ENCODE measurements at regions not wholly inside any gene's neighbourhood (a gene's known extent, or its start where the extent isn't known, plus 50 kb on each side); places are given as distances from the start of the nearest gene placed in this dataset.
"Not testable (repeated sequence)": the region's sequence is repeated elsewhere in the genome, so short reads cannot be mapped to it uniquely, and the experiment has no call there.

DNA sequence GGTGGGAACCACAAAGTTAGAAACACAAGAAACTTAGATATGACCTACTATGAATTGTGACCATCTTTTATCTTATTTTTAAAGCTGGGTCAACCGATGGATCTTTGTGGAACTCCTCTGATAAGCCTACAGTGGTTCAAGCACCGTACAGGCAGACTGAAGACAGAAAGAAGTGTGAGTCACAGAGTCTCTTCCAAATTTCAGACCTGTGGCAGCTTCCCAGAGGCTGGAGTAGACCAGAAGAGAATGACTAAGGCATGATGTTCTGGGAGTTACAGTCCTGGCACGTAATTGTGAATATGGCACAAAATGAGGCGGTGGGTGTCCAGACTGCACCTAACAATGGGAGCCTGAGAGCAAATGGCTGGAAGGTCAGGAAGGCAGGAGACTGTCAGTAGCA, 70.0 kb downstream of the LMO4 start:
- no peaks in the 10 kb centered on the region for H3K27me3 ChIP-seq (ENCODE audit: control insufficient read depth in 5 of 5, insufficient read depth in 4 of 5, low read length in 5 of 5)
- no peaks in the 10 kb centered on the region for H3K9me3 ChIP-seq (ENCODE audit: control insufficient read depth in 5 of 5, low read length in 5 of 5)
- H3K9ac ChIP-seq (ENCODE audit: low read length in 5 of 5): no peak overlapping the region
- peaks cover 0 to 19% (median 13%) of the 10 kb centered on the region in 5 donors for H3K4me1 ChIP-seq (ENCODE audit: control insufficient read depth in 5 of 5, insufficient read depth in 5 of 5, low read length in 5 of 5)
- H3K4me3 ChIP-seq (ENCODE audit: low read depth in 1 of 5, low read length in 5 of 5): no peak overlapping the region
- H3K36me3 ChIP-seq (ENCODE audit: control insufficient read depth in 5 of 5, insufficient read depth in 5 of 5, low read length in 5 of 5): no peaks in the 10 kb centered on the region
- H3K27ac ChIP-seq (ENCODE audit: low read depth, low read length): no peak overlapping the region

DNA sequence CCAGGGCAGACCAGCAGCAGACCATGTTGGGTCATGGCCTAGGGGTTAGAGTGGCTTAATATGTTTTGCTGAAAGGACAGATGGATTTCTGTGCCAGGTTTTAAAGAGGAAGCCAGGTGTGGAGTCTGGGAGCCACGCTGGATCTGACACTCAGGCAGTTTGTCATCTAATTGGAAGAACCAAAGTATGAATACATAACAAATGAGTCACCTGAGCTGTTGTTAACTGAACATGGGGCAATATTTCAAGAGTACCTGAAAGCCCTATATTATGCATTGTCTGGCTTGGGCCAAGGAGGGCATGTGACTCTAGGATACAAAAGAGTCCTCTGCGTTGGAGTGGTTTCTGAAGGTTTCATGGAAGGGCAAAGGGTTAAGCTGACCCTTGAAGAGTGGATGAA, 70.6 kb downstream of the LMO4 start:
- Histone ChIP-seq H3K9ac (ENCODE audit: low read length in 5 of 5) (no peak overlapping the region), H3K27me3 (ENCODE audit: control insufficient read depth in 5 of 5, insufficient read depth in 4 of 5, low read length in 5 of 5) (no peaks in the 10 kb centered on the region), H3K9me3 (ENCODE audit: control insufficient read depth in 5 of 5, low read length in 5 of 5) (no peaks in the 10 kb centered on the region), H3K27ac (ENCODE audit: low read depth, low read length) (no peak overlapping the region), H3K4me3 (ENCODE audit: low read depth in 1 of 5, low read length in 5 of 5) (no peak overlapping the region), H3K4me1 (ENCODE audit: control insufficient read depth in 5 of 5, insufficient read depth in 5 of 5, low read length in 5 of 5) (peaks cover 0 to 21% (median 14%) of the 10 kb centered on the region in 5 donors), H3K36me3 (ENCODE audit: control insufficient read depth in 5 of 5, insufficient read depth in 5 of 5, low read length in 5 of 5) (no peaks in the 10 kb centered on the region)

DNA sequence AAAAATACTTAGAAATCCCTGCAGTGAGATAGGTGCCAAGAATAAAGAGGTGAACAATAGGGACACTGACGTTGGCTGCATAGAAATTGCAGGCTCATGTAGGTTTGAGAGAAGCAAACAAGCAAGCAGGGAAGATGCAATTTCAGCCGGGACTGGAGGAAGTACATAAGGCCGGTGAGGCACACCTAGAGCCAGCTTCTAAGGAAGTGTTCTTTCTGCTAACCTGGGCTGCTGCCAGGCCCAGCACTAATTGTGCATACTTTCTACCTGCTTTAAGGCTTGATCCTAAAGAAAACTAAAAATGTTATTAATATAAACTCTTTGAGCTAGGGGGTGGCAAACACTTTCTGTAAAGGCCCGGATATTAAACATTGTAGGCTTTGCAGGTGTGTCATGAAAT, 71.0 kb downstream of the LMO4 start:
- Histone ChIP-seq H3K27ac (ENCODE audit: low read depth, low read length) (no peak overlapping the region), H3K36me3 (ENCODE audit: control insufficient read depth in 5 of 5, insufficient read depth in 5 of 5, low read length in 5 of 5) (no peaks in the 10 kb centered on the region), H3K4me1 (ENCODE audit: control insufficient read depth in 5 of 5, insufficient read depth in 5 of 5, low read length in 5 of 5) (peaks cover 0 to 21% (median 14%) of the 10 kb centered on the region in 5 donors), H3K27me3 (ENCODE audit: control insufficient read depth in 5 of 5, insufficient read depth in 4 of 5, low read length in 5 of 5) (no peaks in the 10 kb centered on the region), H3K4me3 (ENCODE audit: low read depth in 1 of 5, low read length in 5 of 5) (no peak overlapping the region), H3K9me3 (ENCODE audit: control insufficient read depth in 5 of 5, low read length in 5 of 5) (no peaks in the 10 kb centered on the region), H3K9ac (ENCODE audit: low read length in 5 of 5) (no peak overlapping the region)

DNA sequence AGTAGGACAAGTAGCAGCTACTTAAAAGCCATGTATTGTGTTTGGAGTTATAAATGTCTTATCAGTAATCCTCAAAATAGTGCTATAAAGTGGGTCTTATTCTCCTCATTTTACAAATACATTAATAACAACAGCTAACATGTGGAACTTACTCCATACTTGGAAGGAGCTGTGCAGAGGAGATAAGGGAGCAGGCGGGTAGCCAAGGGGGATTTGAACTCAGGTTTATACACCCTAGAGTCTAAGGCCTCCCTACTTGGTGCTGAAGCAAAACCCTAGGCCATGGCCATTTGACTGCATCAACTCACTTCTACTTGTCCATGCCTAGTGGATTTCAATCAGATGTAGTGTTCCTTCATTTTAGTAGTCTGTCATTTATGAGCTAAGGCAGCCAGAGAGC, 72.1 kb downstream of the LMO4 start:
- H3K9me3 ChIP-seq (ENCODE audit: control insufficient read depth in 5 of 5, low read length in 5 of 5): no peaks in the 10 kb centered on the region
- no peak overlapping the region for H3K27ac ChIP-seq (ENCODE audit: low read depth, low read length)
- peaks cover 0 to 21% (median 14%) of the 10 kb centered on the region in 5 donors for H3K4me1 ChIP-seq (ENCODE audit: control insufficient read depth in 5 of 5, insufficient read depth in 5 of 5, low read length in 5 of 5)
- H3K9ac ChIP-seq (ENCODE audit: low read length in 5 of 5): no peak overlapping the region
- no peak overlapping the region for H3K4me3 ChIP-seq (ENCODE audit: low read depth in 1 of 5, low read length in 5 of 5)
- H3K27me3 ChIP-seq (ENCODE audit: control insufficient read depth in 5 of 5, insufficient read depth in 4 of 5, low read length in 5 of 5): no peaks in the 10 kb centered on the region
- no peaks in the 10 kb centered on the region for H3K36me3 ChIP-seq (ENCODE audit: control insufficient read depth in 5 of 5, insufficient read depth in 5 of 5, low read length in 5 of 5)

DNA sequence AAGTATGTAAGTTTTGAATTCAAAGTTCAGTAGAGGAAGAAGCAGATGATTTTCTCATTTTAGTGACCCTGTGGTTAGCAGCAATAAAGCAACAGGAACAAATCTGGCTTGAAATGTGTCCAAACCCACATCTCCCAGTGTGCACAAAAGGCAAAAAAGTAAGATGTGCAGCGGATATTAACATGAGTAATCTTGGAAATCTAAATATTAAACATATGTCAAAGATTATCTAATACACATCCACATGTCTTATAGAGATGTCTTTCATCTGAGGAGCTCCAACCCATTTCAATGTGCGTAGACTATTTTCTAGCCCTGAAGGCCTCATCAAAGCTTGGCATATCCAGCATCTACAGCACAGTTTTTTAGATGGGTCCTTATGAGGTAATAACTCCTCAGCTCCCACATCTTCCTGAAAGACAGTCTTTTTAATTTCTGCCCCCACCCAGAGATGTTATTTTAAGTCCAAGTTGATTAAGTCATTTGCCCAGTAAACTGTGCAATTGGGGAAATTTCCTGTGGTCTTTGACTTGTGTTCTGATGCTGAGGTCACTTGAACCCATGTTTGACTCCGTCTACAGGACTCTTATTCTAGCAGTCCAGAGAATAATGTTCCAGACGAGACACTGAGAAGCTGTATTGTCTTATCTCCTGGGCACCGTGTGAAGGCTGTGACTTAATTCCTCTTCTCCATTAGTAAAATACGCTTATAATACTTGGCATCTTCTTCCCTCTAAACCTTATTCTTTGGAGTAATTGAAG, 73.7 kb downstream of the LMO4 start:
- Histone ChIP-seq H3K36me3 (ENCODE audit: control insufficient read depth in 5 of 5, insufficient read depth in 5 of 5, low read length in 5 of 5) (no peaks in the 10 kb centered on the region), H3K9me3 (ENCODE audit: control insufficient read depth in 5 of 5, low read length in 5 of 5) (no peaks in the 10 kb centered on the region), H3K4me1 (ENCODE audit: control insufficient read depth in 5 of 5, insufficient read depth in 5 of 5, low read length in 5 of 5) (peaks cover 0 to 21% (median 14%) of the 10 kb centered on the region in 5 donors), H3K9ac (ENCODE audit: low read length in 5 of 5) (no peak overlapping the region), H3K4me3 (ENCODE audit: low read depth in 1 of 5, low read length in 5 of 5) (no peak overlapping the region), H3K27me3 (ENCODE audit: control insufficient read depth in 5 of 5, insufficient read depth in 4 of 5, low read length in 5 of 5) (no peaks in the 10 kb centered on the region), H3K27ac (ENCODE audit: low read depth, low read length) (peak overlapping the region; percentile 49)

DNA sequence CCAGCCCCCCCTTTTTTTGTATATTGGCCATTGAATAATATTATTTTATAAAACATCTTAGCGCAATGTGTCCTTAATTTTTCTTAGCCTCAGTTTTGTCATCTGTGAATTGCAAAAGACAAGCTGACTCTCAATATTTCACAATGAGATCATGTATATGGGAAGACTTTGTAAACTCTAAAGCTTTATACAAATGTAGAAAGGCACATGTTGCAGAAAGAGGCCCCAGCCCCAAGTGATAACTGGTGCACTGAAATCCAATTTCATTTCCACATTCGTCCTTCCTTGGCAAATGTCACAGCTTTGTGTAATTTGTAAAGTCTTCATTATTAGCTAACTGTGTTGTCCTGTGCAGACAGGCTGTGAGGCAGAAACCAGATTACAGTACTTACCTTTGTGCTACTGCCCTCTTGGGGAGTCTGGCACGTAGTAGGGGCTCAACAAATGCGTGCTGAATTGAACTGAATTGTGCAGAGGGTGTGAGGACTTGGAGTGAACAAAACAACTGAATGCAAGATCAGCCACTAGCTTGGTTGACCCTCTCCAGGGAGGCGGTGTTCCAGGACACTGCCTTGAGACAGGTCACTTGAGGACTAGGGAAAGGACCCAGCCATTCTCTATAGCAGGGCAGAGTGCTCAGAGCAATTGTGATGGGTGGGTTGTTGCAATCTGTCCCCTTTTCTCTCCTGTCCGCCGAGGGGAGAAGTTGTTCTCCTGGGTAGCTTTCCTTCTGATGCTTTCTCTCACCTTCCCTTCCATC, 74.6 kb downstream of the LMO4 start:
- Histone ChIP-seq H3K36me3 (ENCODE audit: control insufficient read depth in 5 of 5, insufficient read depth in 5 of 5, low read length in 5 of 5) (no peaks in the 10 kb centered on the region), H3K9ac (ENCODE audit: low read length in 5 of 5) (no peak overlapping the region), H3K27ac (ENCODE audit: low read depth, low read length) (peak overlapping the region; percentile 49), H3K27me3 (ENCODE audit: control insufficient read depth in 5 of 5, insufficient read depth in 4 of 5, low read length in 5 of 5) (no peaks in the 10 kb centered on the region), H3K4me3 (ENCODE audit: low read depth in 1 of 5, low read length in 5 of 5) (no peak overlapping the region), H3K9me3 (ENCODE audit: control insufficient read depth in 5 of 5, low read length in 5 of 5) (no peaks in the 10 kb centered on the region), H3K4me1 (ENCODE audit: control insufficient read depth in 5 of 5, insufficient read depth in 5 of 5, low read length in 5 of 5) (peaks cover 0 to 21% (median 14%) of the 10 kb centered on the region in 5 donors)

DNA sequence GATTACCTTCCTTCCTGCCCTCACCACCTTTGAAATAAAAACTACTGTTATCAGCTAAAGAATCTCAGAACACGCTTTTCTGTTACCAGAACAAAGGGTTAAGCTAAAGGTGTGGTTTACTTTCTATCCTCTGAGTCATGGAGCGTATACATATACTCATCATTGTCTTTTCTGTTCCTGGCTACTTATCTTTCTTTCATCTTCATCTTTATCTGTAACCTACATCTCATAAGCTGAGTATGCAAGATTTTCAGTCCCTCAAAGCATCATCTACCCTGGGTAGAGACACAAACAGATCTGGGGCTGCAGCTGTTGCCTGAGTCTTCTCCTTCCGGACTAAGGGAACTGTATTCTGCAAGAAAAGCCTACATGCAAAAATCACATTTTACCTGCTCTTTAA, 75.6 kb downstream of the LMO4 start:
- no peaks in the 10 kb centered on the region for H3K9me3 ChIP-seq (ENCODE audit: control insufficient read depth in 5 of 5, low read length in 5 of 5)
- no peaks in the 10 kb centered on the region for H3K27me3 ChIP-seq (ENCODE audit: control insufficient read depth in 5 of 5, insufficient read depth in 4 of 5, low read length in 5 of 5)
- H3K4me3 ChIP-seq (ENCODE audit: low read depth in 1 of 5, low read length in 5 of 5): no peak overlapping the region
- H3K4me1 ChIP-seq (ENCODE audit: control insufficient read depth in 5 of 5, insufficient read depth in 5 of 5, low read length in 5 of 5): peaks cover 0 to 21% (median 14%) of the 10 kb centered on the region in 5 donors
- no peak overlapping the region for H3K27ac ChIP-seq (ENCODE audit: low read depth, low read length)
- H3K9ac ChIP-seq (ENCODE audit: low read length in 5 of 5): no peak overlapping the region
- no peaks in the 10 kb centered on the region for H3K36me3 ChIP-seq (ENCODE audit: control insufficient read depth in 5 of 5, insufficient read depth in 5 of 5, low read length in 5 of 5)

DNA sequence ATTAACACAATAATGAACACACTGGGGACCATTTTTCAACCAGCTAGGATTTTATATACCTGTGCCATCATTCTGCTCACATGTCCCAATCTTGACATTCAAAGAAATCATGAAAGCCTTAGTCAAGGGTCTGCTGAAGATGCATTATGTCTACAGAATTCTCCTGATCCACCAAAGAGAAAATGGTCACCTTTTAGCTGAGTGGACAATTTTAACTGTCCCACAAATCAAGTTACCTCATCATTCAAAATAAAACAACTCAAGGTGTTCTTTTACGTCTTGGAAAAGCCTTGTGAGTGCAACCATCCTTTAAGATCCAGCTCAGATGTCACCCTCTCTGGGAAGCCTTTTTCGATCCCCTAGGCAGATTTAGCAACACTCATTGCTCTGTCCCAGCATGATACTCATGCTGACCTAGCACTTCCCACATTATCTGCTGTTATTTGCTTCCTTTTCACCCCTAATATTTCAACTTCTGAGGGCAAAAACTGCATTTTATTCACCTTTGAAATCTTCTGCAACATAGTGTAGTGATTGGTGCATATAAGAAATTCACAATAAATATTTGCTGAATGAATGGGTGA, 80.1 kb downstream of the LMO4 start:
- H3K36me3 ChIP-seq (ENCODE audit: control insufficient read depth in 5 of 5, insufficient read depth in 5 of 5, low read length in 5 of 5): no peaks in the 10 kb centered on the region
- no peak overlapping the region for H3K4me3 ChIP-seq (ENCODE audit: low read depth in 1 of 5, low read length in 5 of 5)
- H3K9me3 ChIP-seq (ENCODE audit: control insufficient read depth in 5 of 5, low read length in 5 of 5): no peaks in the 10 kb centered on the region
- H3K9ac ChIP-seq (ENCODE audit: low read length in 5 of 5): no peak overlapping the region
- peaks cover 0 to 6% (median 0%) of the 10 kb centered on the region in 5 donors for H3K4me1 ChIP-seq (ENCODE audit: control insufficient read depth in 5 of 5, insufficient read depth in 5 of 5, low read length in 5 of 5)
- H3K27me3 ChIP-seq (ENCODE audit: control insufficient read depth in 5 of 5, insufficient read depth in 4 of 5, low read length in 5 of 5): no peaks in the 10 kb centered on the region
- H3K27ac ChIP-seq (ENCODE audit: low read depth, low read length): no peak overlapping the region

DNA sequence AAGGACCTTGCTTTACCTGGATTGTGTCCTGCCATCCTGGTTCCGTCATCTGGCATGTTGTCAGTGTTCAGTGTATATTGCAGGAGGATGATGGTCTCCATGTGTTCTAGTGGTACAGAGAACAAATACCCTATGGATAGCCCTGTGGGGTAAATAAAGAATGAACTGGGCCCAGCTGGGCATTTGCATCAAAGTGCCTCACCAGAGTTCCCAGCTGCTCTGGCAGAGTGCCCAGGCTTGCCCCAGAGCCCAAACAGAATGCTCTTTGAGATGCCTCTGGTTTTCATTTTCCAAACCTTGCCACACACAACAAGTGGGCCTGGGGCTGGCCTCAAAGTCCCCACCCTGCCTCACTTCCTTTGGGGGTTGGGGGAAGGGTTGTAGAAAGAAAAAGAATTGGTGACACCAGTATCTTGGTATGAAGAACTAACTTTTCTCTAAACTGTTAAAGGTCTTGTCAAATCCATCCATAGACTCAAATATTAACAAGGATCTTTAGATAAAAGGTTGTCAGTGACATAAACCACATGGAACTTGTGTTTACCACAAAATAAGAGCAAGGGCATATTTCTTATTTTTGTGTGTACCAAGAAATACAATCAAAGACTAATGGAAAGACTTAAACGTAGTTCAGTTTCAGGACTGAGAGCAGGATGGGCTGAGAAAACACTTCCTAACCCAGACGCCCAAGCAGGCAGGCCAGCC, 82.2 kb downstream of the LMO4 start:
- Histone ChIP-seq H3K36me3 (ENCODE audit: control insufficient read depth in 5 of 5, insufficient read depth in 5 of 5, low read length in 5 of 5) (no peaks in the 10 kb centered on the region), H3K4me3 (ENCODE audit: low read depth in 1 of 5, low read length in 5 of 5) (no peak overlapping the region), H3K9me3 (ENCODE audit: control insufficient read depth in 5 of 5, low read length in 5 of 5) (no peaks in the 10 kb centered on the region), H3K27me3 (ENCODE audit: control insufficient read depth in 5 of 5, insufficient read depth in 4 of 5, low read length in 5 of 5) (no peaks in the 10 kb centered on the region), H3K4me1 (ENCODE audit: control insufficient read depth in 5 of 5, insufficient read depth in 5 of 5, low read length in 5 of 5) (peaks cover 0 to 6% (median 0%) of the 10 kb centered on the region in 5 donors), H3K9ac (ENCODE audit: low read length in 5 of 5) (no peak overlapping the region), H3K27ac (ENCODE audit: low read depth, low read length) (no peak overlapping the region)

DNA sequence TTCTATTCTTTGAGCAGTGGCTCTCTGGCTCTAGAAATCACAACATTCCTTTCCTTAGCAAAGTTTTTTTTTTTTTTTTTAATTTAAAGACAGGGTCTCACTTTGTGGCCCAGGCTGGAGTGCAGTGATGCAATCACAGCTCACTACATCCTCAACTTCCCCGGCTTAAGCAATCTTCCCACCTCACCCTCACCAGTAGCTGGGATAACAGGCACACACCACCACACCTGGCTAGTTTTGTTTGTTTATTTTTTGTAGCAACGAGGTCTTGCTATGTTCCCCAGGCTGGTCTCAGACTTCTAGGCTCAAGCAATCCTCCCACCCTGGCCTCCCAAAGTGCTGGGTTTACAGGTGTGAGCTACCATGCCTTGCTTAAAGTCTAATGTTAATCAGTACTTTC, 85.2 kb downstream of the LMO4 start:
- H3K27ac ChIP-seq (ENCODE audit: low read depth, low read length); H3K4me1 ChIP-seq (ENCODE audit: control insufficient read depth in 5 of 5, insufficient read depth in 5 of 5, low read length in 5 of 5); H3K36me3 ChIP-seq (ENCODE audit: control insufficient read depth in 5 of 5, insufficient read depth in 5 of 5, low read length in 5 of 5); H3K27me3 ChIP-seq (ENCODE audit: control insufficient read depth in 5 of 5, insufficient read depth in 4 of 5, low read length in 5 of 5); H3K4me3 ChIP-seq (ENCODE audit: low read depth in 1 of 5, low read length in 5 of 5); H3K9me3 ChIP-seq (ENCODE audit: control insufficient read depth in 5 of 5, low read length in 5 of 5); H3K9ac ChIP-seq (ENCODE audit: low read length in 5 of 5): not testable (repeated sequence)

All from subcutaneous abdominal adipose tissue (tissue), 5 donors.